IPS-20b (cell line): ENCODE measurements at regions not wholly inside any gene's neighbourhood (a gene's known extent, or its start where the extent isn't known, plus 50 kb on each side); places are given as distances from the start of the nearest gene placed in this dataset.
"Not testable (repeated sequence)": the region's sequence is repeated elsewhere in the genome, so short reads cannot be mapped to it uniquely, and the experiment has no call there.

Experiments
- H3K27ac ChIP-seq: one replicate; pipeline ENCODE4 v1.5.1; 2013; ENCODE audit warnings: low read length
- H3K27me3 ChIP-seq: 2 replicates; pipeline ENCODE4 v1.6.1; 2013; ENCODE audit warnings: mild to moderate bottlenecking, low read length, inconsistent platforms; ENCODE audit not compliant: insufficient read depth
- H3K36me3 ChIP-seq: 2 replicates; pipeline ENCODE4 v1.6.1; 2013; ENCODE audit warnings: low read depth, mild to moderate bottlenecking, inconsistent platforms, low read length, moderate library complexity; ENCODE audit not compliant: insufficient read depth
- H3K4me1 ChIP-seq: 2 replicates; pipeline ENCODE4 v1.6.1; 2013; ENCODE audit warnings: mild to moderate bottlenecking, control low read depth, inconsistent platforms, low read length, moderate library complexity; ENCODE audit not compliant: insufficient read depth
- H3K4me3 ChIP-seq: 2 replicates; pipeline ENCODE4 v1.5.1; 2013; ENCODE audit warnings: mild to moderate bottlenecking, low read length, inconsistent platforms
- H3K9ac ChIP-seq: 2 replicates; pipeline ENCODE4 v1.6.1; 2013; ENCODE audit warnings: low read depth, mild to moderate bottlenecking, inconsistent platforms, low read length, moderate library complexity
- H3K9me3 ChIP-seq: 2 replicates; pipeline ENCODE4 v1.6.1; 2013; ENCODE audit warnings: mild to moderate bottlenecking, low read depth, low read length, inconsistent platforms; ENCODE audit not compliant: insufficient read depth

- Histone ChIP-seq H3K27me3 (no peaks in the 10 kb centered on the region), H3K4me3 (no peak overlapping the region), H3K27ac (no peak overlapping the region), H3K9ac (no peak overlapping the region), H3K4me1 (no peaks in the 10 kb centered on the region), H3K9me3 (peaks cover 21% of the 10 kb centered on the region), H3K36me3 (no peaks in the 10 kb centered on the region)
These were observed 119.2 kb downstream of the MYCN start for GRCh38 chr2:16059393-16060016.

DNA sequence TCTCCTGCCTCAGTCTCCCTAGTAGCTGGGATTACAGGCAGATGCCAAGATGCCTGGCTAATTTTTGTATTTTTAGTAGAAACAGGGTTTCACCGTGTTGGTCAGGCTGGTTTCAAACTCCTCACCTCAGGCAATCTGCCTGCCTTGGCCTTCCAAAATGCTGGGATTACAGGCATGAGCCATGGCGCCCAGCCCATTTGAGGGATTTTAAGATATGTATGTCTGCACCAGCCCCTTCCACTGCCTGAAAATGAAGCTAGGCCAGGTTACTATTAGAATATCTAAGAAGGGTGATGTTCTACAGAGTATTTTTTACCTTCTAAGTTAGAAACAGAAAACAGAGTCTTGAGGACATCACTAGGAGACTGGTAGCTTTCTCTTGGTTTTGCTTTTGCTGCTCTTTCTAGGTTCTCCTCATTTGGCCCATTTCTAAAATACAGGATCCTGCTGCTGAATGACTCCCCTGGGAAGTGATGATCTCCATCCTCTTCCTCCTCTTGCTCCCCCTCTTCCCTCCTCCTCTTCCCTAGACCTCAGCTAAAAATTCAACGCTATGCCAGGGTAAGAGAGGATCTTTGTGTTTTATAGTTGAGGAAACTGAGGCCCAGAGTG, 118.5 kb downstream of the MYCN start:
- peaks cover 14% of the 10 kb centered on the region for H3K9me3 ChIP-seq
- no peak overlapping the region for H3K9ac ChIP-seq

GRCh38 chr2:16058256-16058655, 117.9 kb downstream of the MYCN start:
- no peak overlapping the region for H3K27ac ChIP-seq
- H3K4me3 ChIP-seq, result no peak overlapping the region
- H3K4me1 ChIP-seq, result no peaks in the 10 kb centered on the region
- no peaks in the 10 kb centered on the region for H3K27me3 ChIP-seq
- no peaks in the 10 kb centered on the region for H3K36me3 ChIP-seq
- no peak overlapping the region for H3K9ac ChIP-seq
- peaks cover 8% of the 10 kb centered on the region for H3K9me3 ChIP-seq

More for the DNA sequence above, 118.5 kb downstream of the MYCN start:
- Histone ChIP-seq H3K4me1 (no peaks in the 10 kb centered on the region), H3K27me3 (no peaks in the 10 kb centered on the region), H3K27ac (no peak overlapping the region), H3K36me3 (no peaks in the 10 kb centered on the region), H3K4me3 (no peak overlapping the region)

GRCh38 chr2:16057661-16058060, 117.3 kb downstream of the MYCN start:
- no peak overlapping the region for H3K9ac ChIP-seq
- no peak overlapping the region for H3K4me3 ChIP-seq
- peaks cover 2% of the 10 kb centered on the region for H3K9me3 ChIP-seq
- H3K27me3 ChIP-seq, result no peaks in the 10 kb centered on the region
- no peaks in the 10 kb centered on the region for H3K4me1 ChIP-seq
- no peak overlapping the region for H3K27ac ChIP-seq
- no peaks in the 10 kb centered on the region for H3K36me3 ChIP-seq

DNA sequence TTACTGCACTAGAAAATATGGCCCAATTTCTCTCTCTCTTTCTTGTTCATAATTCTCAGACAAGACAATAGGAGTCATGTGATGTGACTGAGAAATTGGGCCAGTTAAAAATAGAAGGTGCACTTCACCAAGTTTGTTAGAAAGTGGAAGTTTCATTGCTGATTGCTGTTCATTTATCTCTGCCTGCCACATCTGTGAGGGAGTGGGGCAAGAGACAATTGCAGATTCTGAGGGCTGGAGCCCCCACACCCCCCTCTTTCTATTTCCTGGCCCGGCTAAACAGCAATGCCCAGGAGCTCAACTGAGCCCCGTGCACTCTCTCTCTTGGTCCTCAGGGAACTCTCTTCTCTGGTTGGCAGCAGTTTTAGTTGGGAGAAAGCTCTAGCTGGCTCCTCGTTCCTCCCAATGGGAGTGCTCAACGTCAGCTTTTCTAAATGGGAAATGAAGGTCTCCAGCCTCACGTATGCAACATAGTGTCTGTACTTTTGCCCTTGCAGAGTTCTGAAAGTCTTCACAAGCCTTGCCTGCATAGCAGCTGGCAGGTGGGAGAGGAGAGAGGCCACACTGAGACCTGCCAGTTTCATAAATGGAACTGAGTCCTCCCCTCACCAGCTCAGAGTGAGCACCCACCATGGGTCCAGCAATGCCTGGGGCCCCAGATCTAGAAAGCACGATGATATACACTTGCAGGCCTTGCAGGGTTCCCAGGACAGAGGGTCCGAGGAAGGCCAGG, 115.7 kb downstream of the MYCN start:
- Histone ChIP-seq H3K4me3 (no peak overlapping the region), H3K27ac (no peak overlapping the region), H3K27me3 (no peaks in the 10 kb centered on the region), H3K9ac (no peak overlapping the region), H3K9me3 (no peaks in the 10 kb centered on the region), H3K4me1 (peaks cover 5% of the 10 kb centered on the region; the same call in 1 of the 2 replicates), H3K36me3 (no peaks in the 10 kb centered on the region)

DNA sequence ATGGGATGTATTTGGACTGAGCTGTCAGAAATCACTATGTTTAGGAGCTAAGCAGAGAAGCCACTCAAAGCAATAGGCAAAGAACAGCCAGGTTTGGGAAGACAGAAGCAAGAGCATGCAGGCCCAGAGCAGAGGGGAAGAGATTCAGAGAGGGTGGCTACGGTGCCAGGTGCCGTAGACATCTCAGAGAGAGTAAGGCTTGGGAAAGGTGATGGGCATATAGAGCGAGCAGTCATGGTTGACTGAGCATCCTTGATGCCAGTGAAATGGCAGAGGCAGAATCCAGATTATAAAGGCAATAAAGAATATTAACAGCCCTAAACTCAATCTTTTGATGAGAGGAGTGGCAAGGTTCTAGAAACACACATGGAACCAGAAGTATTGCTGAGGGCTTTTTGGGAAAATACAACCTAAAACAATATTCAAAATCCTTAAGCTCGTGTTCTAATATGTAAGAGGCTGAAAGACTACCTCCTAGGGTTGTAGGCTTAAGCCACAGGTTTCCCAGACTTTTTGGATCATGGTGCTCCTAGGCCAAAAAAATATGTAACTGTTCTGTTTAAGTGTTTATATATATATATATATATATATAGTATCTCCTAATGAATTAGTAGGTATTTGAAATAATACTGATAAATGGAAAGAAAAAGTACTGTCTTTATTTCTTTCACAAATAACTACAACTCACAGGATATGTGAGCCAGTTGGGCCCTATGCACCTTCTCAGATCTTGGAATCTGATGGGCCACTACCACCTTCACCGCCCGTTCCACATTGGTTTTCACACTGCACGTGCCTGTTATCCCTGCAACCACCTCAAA, 113.3 kb downstream of the MYCN start:
- no peaks in the 10 kb centered on the region for H3K27me3 ChIP-seq
- H3K4me1 ChIP-seq, result peaks cover 11% of the 10 kb centered on the region; the same call in 1 of the 2 replicates
- H3K27ac ChIP-seq, result no peak overlapping the region
- no peaks in the 10 kb centered on the region for H3K9me3 ChIP-seq
- no peak overlapping the region for H3K4me3 ChIP-seq
- no peak overlapping the region for H3K9ac ChIP-seq
- H3K36me3 ChIP-seq, result no peaks in the 10 kb centered on the region

DNA sequence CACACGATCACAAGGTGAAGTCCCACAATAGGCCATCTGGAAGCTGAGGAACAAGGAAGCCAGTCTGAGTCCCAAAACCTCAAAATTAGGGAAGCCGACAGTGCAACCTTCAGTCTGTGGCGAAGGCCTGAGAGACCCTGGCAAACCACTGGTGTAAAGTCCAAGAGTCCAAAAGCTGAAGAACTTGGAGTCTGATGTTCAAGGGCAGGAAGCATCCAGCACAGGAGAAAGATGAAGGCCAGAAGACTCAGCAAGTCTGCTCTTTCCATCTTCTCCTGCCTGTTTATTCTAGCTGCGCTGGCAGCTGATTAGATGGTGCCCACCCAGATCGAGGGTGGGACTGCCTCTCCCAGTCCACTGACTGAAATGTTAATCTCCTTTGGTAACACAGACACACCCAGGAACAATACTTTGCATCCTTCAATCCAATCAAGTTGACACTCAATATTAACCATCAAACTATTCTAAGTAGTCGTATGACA, 112.3 kb downstream of the MYCN start:
- not testable (repeated sequence) for H3K27me3 ChIP-seq, H3K27ac ChIP-seq, H3K36me3 ChIP-seq, H3K9me3 ChIP-seq, H3K4me3 ChIP-seq, H3K9ac ChIP-seq
- peaks cover 11% of the 10 kb centered on the region; the same call in 1 of the 2 replicates for H3K4me1 ChIP-seq

GRCh38 chr2:16051841-16052564, 111.7 kb downstream of the MYCN start:
- H3K36me3 ChIP-seq, result no peaks in the 10 kb centered on the region
- no peaks in the 10 kb centered on the region for H3K9me3 ChIP-seq
- no peaks in the 10 kb centered on the region for H3K27me3 ChIP-seq
- H3K4me3 ChIP-seq, result no peak overlapping the region
- no peak overlapping the region for H3K27ac ChIP-seq
- H3K4me1 ChIP-seq, result peaks cover 11% of the 10 kb centered on the region; the same call in 1 of the 2 replicates
- no peak overlapping the region for H3K9ac ChIP-seq

GRCh38 chr2:16050908-16051489, 110.6 kb downstream of the MYCN start:
- no peak overlapping the region for H3K27ac ChIP-seq

DNA sequence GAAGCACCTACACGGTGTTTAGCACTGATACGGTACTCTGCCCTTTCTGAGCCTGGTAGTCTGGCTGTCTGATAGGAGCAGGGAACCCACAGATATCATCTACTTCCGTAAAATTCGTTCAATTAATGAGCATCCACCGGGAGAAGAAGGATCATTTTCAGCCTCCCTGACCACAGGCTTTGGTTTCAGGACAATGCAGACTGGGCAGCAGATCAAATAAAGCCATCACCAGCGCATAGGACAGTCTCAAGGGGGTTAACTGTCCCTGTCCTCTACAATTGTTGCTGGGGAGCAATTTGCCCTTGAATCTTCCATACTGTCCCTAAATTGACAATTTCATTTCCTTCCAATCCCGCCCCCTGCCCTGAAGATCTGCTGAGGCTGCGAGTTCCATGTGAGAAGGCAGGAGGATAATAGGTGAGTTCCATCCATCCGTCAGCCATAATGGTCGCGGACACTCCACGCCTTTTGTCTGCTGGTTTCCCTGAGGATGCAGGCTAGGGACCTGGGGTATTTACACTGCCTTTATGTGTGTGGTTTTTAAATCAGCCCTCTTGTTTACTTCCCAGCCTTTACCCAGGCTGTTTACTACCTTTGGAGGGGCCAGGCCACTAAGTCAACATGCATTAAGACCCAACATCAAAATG, 110.0 kb downstream of the MYCN start:
- no peak overlapping the region for H3K4me3 ChIP-seq
- H3K4me1 ChIP-seq, result peaks cover 11% of the 10 kb centered on the region; the same call in 1 of the 2 replicates
- H3K9me3 ChIP-seq, result no peaks in the 10 kb centered on the region
- no peak overlapping the region for H3K9ac ChIP-seq
- no peaks in the 10 kb centered on the region for H3K27me3 ChIP-seq
- H3K36me3 ChIP-seq, result no peaks in the 10 kb centered on the region
- H3K27ac ChIP-seq, result no peak overlapping the region

More at GRCh38 chr2:16050908-16051489, 110.6 kb downstream of the MYCN start:
- Histone ChIP-seq H3K36me3 (no peaks in the 10 kb centered on the region), H3K9ac (no peak overlapping the region), H3K4me1 (peaks cover 11% of the 10 kb centered on the region; the same call in 1 of the 2 replicates), H3K9me3 (no peaks in the 10 kb centered on the region), H3K27me3 (no peaks in the 10 kb centered on the region), H3K4me3 (no peak overlapping the region)
